A673 (cell line): ENCODE measurements at regions not wholly inside any gene's neighbourhood (a gene's known extent, or its start where the extent isn't known, plus 50 kb on each side); places are given as distances from the start of the nearest gene placed in this dataset.

Experiments
- EZH2 ChIP-seq: fragments of 200-600 bp; sonication (generic); IDR thresholded peaks from 2 replicates; pipeline ENCODE4 v1.6.1; 2017; ENCODE audit warnings: borderline replicate concordance, low read depth, mild to moderate bottlenecking, mixed read lengths, antibody characterized with exemption, low read length; ENCODE audit not compliant: poor library complexity, severe bottlenecking
- TF ChIP-seq, protein P1 (sequence below): fragments of 300-800, 200-600 bp; sonication (generic); conservative IDR thresholded peaks from 2 replicates; pipeline ENCODE4 v1.5.1; 2017; ENCODE audit warnings: low read depth, mild to moderate bottlenecking, antibody characterized with exemption, low read length, moderate library complexity, mixed read lengths

GRCh38 chr1:182143154-182143657 lies 81.7 kb upstream of the ZNF648 start:
- TF ChIP-seq, protein P1, sequence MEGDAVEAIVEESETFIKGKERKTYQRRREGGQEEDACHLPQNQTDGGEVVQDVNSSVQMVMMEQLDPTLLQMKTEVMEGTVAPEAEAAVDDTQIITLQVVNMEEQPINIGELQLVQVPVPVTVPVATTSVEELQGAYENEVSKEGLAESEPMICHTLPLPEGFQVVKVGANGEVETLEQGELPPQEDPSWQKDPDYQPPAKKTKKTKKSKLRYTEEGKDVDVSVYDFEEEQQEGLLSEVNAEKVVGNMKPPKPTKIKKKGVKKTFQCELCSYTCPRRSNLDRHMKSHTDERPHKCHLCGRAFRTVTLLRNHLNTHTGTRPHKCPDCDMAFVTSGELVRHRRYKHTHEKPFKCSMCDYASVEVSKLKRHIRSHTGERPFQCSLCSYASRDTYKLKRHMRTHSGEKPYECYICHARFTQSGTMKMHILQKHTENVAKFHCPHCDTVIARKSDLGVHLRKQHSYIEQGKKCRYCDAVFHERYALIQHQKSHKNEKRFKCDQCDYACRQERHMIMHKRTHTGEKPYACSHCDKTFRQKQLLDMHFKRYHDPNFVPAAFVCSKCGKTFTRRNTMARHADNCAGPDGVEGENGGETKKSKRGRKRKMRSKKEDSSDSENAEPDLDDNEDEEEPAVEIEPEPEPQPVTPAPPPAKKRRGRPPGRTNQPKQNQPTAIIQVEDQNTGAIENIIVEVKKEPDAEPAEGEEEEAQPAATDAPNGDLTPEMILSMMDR = peak; percentile 96
- no peak for TF ChIP-seq EZH2
